ENCODE measurements at regions not wholly inside any gene's neighbourhood (a gene's known extent, or its start where the extent isn't known, plus 50 kb on each side); places are given as distances from the start of the nearest gene placed in this dataset.
"Not testable (repeated sequence)": the region's sequence is repeated elsewhere in the genome, so short reads cannot be mapped to it uniquely, and the experiment has no call there.

- no peak for TF ChIP-seq CTCF (IDR thresholded peaks at IDR 0.05; ENCODE audit: borderline replicate concordance, control extremely low read depth, extremely low read depth, insufficient read depth, missing control alignments)
- in situ Hi-C loops (cut with MboI; ENCODE audit: low sequenced_read_pairs, unreplicated experiment): no loop called here
Measured at GRCh38 chr2:12486205-12487118, 230.3 kb upstream of the TRIB2 start.

GRCh38 chr2:12487253-12488004, 229.3 kb upstream of the TRIB2 start:
- in situ Hi-C loops (cut with MboI; ENCODE audit: low sequenced_read_pairs, unreplicated experiment): no loop called here
- TF ChIP-seq CTCF (IDR thresholded peaks at IDR 0.05; ENCODE audit: borderline replicate concordance, control extremely low read depth, extremely low read depth, insufficient read depth, missing control alignments): no peak
- no peak for DNase-seq (ENCODE audit: low spot score)

More at GRCh38 chr2:12486205-12487118, 230.3 kb upstream of the TRIB2 start:
- no peak for DNase-seq (ENCODE audit: low spot score)

GRCh38 chr2:12488352-12489318, 228.1 kb upstream of the TRIB2 start:
- in situ Hi-C loops (cut with MboI; ENCODE audit: low sequenced_read_pairs, unreplicated experiment): no loop called here
- no peak for TF ChIP-seq CTCF (IDR thresholded peaks at IDR 0.05; ENCODE audit: borderline replicate concordance, control extremely low read depth, extremely low read depth, insufficient read depth, missing control alignments)
- no peak for DNase-seq (ENCODE audit: low spot score)

- TF ChIP-seq CTCF (IDR thresholded peaks at IDR 0.05; ENCODE audit: borderline replicate concordance, control extremely low read depth, extremely low read depth, insufficient read depth, missing control alignments): no peak
- DNase-seq (ENCODE audit: low spot score): no peak
- in situ Hi-C loops (cut with MboI; ENCODE audit: low sequenced_read_pairs, unreplicated experiment): no loop called here
Measured at GRCh38 chr2:12490641-12491040, 226.1 kb upstream of the TRIB2 start.

GRCh38 chr2:12492360-12492759, 224.4 kb upstream of the TRIB2 start:
- DNase-seq (ENCODE audit: low spot score); in situ Hi-C loops (cut with MboI; ENCODE audit: low sequenced_read_pairs, unreplicated experiment): not testable (repeated sequence)

- in situ Hi-C loops (cut with MboI; ENCODE audit: low sequenced_read_pairs, unreplicated experiment): no loop called here
- TF ChIP-seq CTCF (IDR thresholded peaks at IDR 0.05; ENCODE audit: borderline replicate concordance, control extremely low read depth, extremely low read depth, insufficient read depth, missing control alignments): no peak
- DNase-seq (ENCODE audit: low spot score): no peak
Measured at GRCh38 chr2:12493031-12493513, 223.7 kb upstream of the TRIB2 start.

Data from GM13976 (cell line).